Pancreas (tissue), 10 donors: ENCODE measurements at regions not wholly inside any gene's neighbourhood (a gene's known extent, or its start where the extent isn't known, plus 50 kb on each side); places are given as distances from the start of the nearest gene placed in this dataset.

ENCODE experiments used
- ATAC-seq, 4 donors: fragments of 200-7000 bp; cut with Tn5 transposase; one replicate each; pipeline versions ENCODE4 v1.8.0 to v1.9.1; 2020; ENCODE audit warnings: mild to moderate bottlenecking in 4 of 4, moderate library complexity in 4 of 4
- DNase-seq, 6 donors: peaks; one replicate each; pipeline ENCODE4 v3.0.0-alpha.2; 2020
- FAIRE-seq: peaks from 2 replicates; lab custom pipeline; 2012; peaks lifted over from hg19 to GRCh38; lab: Jason Lieb, UNC
- H3K27ac ChIP-seq, 4 donors: fragments of 200-600 bp; sonication (generic); 1 replicate in 3 of 4; 2 replicates in 1 of 4; pipeline versions ENCODE4 v1.5.0 to v1.8.0; 2020
- H3K27me3 ChIP-seq, 4 donors: fragments of 200-600 bp; one replicate each; pipeline ENCODE4 v1.8.0; 2021
- H3K36me3 ChIP-seq, 3 donors: fragments of 200-600 bp; sonication (generic) in 1 of 3; one replicate each; pipeline versions ENCODE4 v1.5.0 to v1.8.0; 2020 to 2021
- H3K4me1 ChIP-seq, 3 donors: fragments of 200-600 bp; one replicate each; pipeline ENCODE4 v1.8.0; 2021
- H3K4me3 ChIP-seq, 4 donors: fragments of 200-600 bp; sonication (generic) in 2 of 4; one replicate each; pipeline versions ENCODE4 v1.5.0 to v1.8.0; 2020 to 2021
- H3K9me3 ChIP-seq, 4 donors: fragments of 200-600 bp; one replicate each; pipeline ENCODE4 v1.8.0; 2021
- WGBS, 2 donors: extraction: QIAGEN DNeasy Blood & Tissue Kit; methylation state at CpG; one replicate each; pipeline ENCODE4 v1.1.7; 2013; 5-methylcytosine and 5-hydroxymethylcytosine counted together
- intact Hi-C, 3 donors: fragments of 100-400 bp; cut with DNase I; formaldehyde crosslinking; loops; one replicate each; pipeline versions ENCODE4 v1.11.1 to v1.14.2; 2022
- TF ChIP-seq, protein P1 (sequence below), 4 donors: fragments of 200-600 bp; sonication (generic) in 3 of 4; IDR thresholded peaks; one replicate each; pipeline versions ENCODE4 v1.5.0 to v1.8.0; 2021; ENCODE audit warnings: antibody characterized with exemption in 4 of 4
- donor health status: healthy with polysubstance abuse.
- donor health status: DM: no; HTN: no; CAD: no; lungs with moderate emphysema.
- donor health status: DM: no; HTN: no; CAD: no.
- donor health status: control.
- donor health status: control.
- donor health status: Bipolar disorder and iron deficiency.
- donor health status: DM: yes; HTN: yes; CAD: no.
- donor health status: DM: no; HTN: no; CAD: no.
- donor health status: DM: no; HTN: no; CAD: no.
- donor health status: DM: yes; HTN: yes; CAD: no.

DNA sequence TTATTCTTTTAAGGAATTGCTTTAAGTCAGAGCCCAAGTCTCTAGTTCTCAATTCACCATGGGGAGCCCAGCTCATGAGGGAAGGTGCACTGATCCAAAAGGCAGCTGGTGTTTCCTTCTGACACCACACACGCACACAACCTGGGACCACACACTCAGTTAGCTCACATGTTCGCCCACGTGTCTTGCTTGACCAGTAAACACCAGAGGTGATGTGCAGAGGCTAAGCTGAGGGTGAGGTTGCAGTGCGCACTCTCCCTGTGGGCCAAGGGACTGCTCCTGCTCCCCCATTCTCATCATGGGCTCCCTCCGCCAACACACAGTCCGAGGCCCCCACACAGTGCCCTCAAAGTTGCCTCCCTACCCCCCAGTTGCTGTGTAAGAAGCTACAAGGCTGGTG, 70.8 kb upstream of the BZW1 start:
- Histone ChIP-seq H3K4me3 (no peak overlapping the region), H3K4me1 (peaks cover 0 to 4% (median 0%) of the 10 kb centered on the region in 3 donors), H3K36me3 (no peaks in the 10 kb centered on the region), H3K27ac (no peak overlapping the region), H3K9me3 (no peaks in the 10 kb centered on the region), H3K27me3 (no peaks in the 10 kb centered on the region)
- WGBS, 2 donors: 85 to 90% methylated on average over 6 of the region's 6 CpGs
- intact Hi-C loops: no loop called here
- DNase-seq: no peak
- TF ChIP-seq, protein P1, sequence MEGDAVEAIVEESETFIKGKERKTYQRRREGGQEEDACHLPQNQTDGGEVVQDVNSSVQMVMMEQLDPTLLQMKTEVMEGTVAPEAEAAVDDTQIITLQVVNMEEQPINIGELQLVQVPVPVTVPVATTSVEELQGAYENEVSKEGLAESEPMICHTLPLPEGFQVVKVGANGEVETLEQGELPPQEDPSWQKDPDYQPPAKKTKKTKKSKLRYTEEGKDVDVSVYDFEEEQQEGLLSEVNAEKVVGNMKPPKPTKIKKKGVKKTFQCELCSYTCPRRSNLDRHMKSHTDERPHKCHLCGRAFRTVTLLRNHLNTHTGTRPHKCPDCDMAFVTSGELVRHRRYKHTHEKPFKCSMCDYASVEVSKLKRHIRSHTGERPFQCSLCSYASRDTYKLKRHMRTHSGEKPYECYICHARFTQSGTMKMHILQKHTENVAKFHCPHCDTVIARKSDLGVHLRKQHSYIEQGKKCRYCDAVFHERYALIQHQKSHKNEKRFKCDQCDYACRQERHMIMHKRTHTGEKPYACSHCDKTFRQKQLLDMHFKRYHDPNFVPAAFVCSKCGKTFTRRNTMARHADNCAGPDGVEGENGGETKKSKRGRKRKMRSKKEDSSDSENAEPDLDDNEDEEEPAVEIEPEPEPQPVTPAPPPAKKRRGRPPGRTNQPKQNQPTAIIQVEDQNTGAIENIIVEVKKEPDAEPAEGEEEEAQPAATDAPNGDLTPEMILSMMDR (IDR thresholded peaks at IDR 0.05): no peak
- ATAC-seq: no peak
- FAIRE-seq: no peak

DNA sequence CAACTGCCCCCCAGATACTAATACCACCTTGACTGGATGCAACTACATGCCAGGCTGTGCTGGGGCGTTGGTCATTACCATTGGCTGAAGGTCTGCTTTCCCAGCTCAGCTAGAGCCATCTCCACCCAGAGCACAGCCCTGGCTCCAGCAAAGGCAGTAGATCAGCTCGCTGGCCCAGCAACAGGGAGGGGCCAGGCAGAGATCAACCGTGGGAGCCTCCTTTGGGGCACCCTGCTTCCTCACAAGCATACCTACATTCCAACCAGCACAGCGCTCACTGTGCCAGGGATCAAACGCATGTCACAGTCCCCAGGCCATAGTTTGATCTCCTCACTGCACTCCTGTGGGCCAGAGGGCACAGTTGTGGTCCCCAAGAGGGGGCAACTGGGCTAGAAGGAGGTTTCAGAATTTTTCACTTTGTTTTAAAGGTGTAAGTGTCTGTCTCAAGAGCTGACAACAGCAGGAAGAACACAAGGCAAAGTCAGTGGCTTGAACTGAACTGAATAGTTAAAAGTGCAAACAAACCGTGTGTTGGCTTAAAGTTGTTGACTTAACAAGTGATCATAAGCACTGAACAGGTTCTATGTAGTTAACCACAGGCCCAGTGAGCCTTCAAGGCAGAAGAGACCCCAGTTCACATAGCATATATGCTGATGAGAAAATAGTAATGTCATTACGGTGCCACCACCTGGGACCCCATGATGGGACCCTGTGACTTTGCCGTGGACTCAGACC, 70.1 kb upstream of the BZW1 start:
- H3K9me3 ChIP-seq: no peaks in the 10 kb centered on the region
- 56 to 59% methylated on average over 8 of the region's 8 CpGs for WGBS, 2 donors
- no peaks in the 10 kb centered on the region for H3K36me3 ChIP-seq
- H3K27ac ChIP-seq: peak overlapping the region in 2 of 4 donors; percentile 2 to 33
- intact Hi-C loops: no loop called here
- H3K27me3 ChIP-seq: no peaks in the 10 kb centered on the region
- H3K4me3 ChIP-seq: no peak overlapping the region
- TF ChIP-seq, protein P1 (IDR thresholded peaks at IDR 0.05): no peak
- peak in 3 of 4 donors; percentile 74 to 84 (median 77) for ATAC-seq
- FAIRE-seq: no peak
- no peak for DNase-seq
- peaks cover 0 to 4% (median 0%) of the 10 kb centered on the region in 3 donors for H3K4me1 ChIP-seq

DNA sequence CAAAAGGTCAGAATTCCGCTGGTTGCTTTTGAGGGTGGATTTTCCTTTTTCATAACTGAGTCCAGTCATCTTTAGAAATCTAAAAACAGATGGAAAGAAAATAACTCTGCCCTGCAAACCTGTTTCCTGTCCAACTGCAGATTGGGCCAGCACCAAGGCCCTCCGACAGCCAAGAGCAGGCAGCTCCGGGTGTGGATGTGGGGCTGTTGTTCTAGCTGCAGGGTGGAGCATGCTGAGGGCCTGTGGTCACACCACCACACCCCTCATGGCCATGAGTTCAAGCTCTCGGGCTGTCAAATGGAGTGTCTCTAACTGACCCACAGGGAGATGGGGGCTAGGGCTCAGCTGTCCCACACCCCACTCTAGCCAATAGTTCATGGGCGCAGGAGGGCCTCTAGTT, 69.3 kb upstream of the BZW1 start:
- Histone ChIP-seq H3K4me3 (no peak overlapping the region), H3K36me3 (no peaks in the 10 kb centered on the region), H3K27ac (peak overlapping the region in 1 of 4 donors; percentile 33), H3K9me3 (no peaks in the 10 kb centered on the region), H3K27me3 (no peaks in the 10 kb centered on the region), H3K4me1 (peaks cover 0 to 4% (median 0%) of the 10 kb centered on the region in 3 donors)
- DNase-seq: no peak
- intact Hi-C loops: no loop called here
- peak in 2 of 4 donors; percentile 52 to 54 for ATAC-seq
- WGBS, 2 donors: 78% methylated on average over 5 of the region's 5 CpGs
- FAIRE-seq: no peak
- TF ChIP-seq, protein P1 (IDR thresholded peaks at IDR 0.05): no peak

DNA sequence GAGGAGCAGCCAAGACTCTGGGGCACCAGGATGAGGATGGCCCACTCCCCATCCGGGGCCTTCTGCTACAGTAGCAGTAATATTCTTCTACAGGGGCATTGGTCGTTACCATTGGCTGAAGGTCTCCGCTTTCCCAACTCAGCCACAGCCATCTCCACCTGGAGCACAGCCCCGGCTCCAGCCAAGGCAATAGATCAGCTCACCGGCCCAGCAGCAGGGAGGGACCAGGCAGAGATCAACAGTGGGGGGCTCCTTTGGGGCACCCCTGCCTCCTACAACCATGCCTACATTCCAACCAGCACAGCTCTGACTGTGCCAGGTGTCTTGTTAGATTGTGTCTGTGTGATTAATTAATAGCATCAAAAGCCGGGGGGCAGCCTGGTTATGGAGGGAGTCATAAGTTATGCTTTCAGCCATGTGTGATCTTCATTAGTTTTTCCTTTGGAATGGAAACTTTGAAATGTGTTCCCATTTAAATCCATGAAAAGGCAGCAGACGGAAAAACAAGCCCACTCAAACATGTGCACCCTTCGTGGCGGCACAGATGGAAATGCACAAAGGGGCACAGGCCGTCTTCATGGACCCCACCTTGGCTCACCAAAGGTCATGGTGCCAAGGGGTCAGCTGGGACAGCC, 68.6 kb upstream of the BZW1 start:
- no peak overlapping the region for H3K27ac ChIP-seq
- no peaks in the 10 kb centered on the region for H3K9me3 ChIP-seq
- no peak overlapping the region for H3K4me3 ChIP-seq
- FAIRE-seq (no peak), ATAC-seq (no peak), DNase-seq (no peak)
- H3K27me3 ChIP-seq: no peaks in the 10 kb centered on the region
- peaks cover 0 to 8% (median 0%) of the 10 kb centered on the region in 3 donors for H3K4me1 ChIP-seq
- WGBS, 2 donors: 87 to 91% methylated on average over 10 of the region's 10 CpGs
- H3K36me3 ChIP-seq: no peaks in the 10 kb centered on the region
- TF ChIP-seq, protein P1 (IDR thresholded peaks at IDR 0.05): no peak
- intact Hi-C loops: no loop called here

DNA sequence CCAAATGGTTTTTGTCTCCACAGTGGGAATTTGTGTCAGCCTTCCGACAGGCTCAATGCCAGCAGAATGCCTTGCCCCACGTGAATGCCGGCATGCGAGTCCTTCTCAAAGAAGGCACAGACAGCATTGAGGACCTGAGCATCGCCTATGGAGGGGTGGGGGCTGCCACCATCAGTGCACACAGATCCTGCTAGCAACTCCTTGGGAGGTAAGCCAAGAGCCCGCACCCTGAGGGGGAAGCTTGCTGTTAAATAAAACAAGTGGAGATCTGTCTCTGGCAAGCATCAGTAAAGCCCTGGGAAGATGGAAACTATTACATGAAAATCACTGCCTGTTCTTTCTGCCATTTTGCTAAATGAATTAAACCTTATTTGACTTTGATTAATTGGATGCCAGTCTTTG, 67.5 kb upstream of the BZW1 start:
- ATAC-seq (no peak), FAIRE-seq (no peak), DNase-seq (no peak)
- Histone ChIP-seq H3K27ac (no peak overlapping the region), H3K9me3 (no peaks in the 10 kb centered on the region), H3K27me3 (no peaks in the 10 kb centered on the region), H3K4me3 (no peak overlapping the region), H3K36me3 (no peaks in the 10 kb centered on the region), H3K4me1 (peaks cover 0 to 8% (median 0%) of the 10 kb centered on the region in 3 donors)
- 83 to 89% methylated on average over 6 of the region's 6 CpGs for WGBS, 2 donors
- intact Hi-C loops: no loop called here
- TF ChIP-seq, protein P1 (IDR thresholded peaks at IDR 0.05): no peak
